Aorta (tissue), 5 donors: ENCODE measurements at regions not wholly inside any gene's neighbourhood (a gene's known extent, or its start where the extent isn't known, plus 50 kb on each side); places are given as distances from the start of the nearest gene placed in this dataset.

Source experiments
- ATAC-seq: fragments of 200-7000 bp; cut with Tn5 transposase; one replicate; pipeline ENCODE4 v1.9.1; 2022; ENCODE audit warnings: moderate library complexity; ENCODE audit not compliant: low FRiP score
- DNase-seq, 2 donors: peaks; one replicate each; pipeline ENCODE4 v3.0.0-alpha.2; 2020
- H3K27ac ChIP-seq, 2 donors: one replicate each; pipeline ENCODE4 v1.5.1; 2013; ENCODE audit warnings: low read length in 2 of 2, mild to moderate bottlenecking in 2 of 2, moderate library complexity in 2 of 2, control low read depth in 1 of 2, inconsistent platforms in 1 of 2, low read depth in 1 of 2
- H3K27me3 ChIP-seq, 2 donors: one replicate each; pipeline ENCODE4 v1.6.1; 2013; ENCODE audit warnings: control low read depth in 1 of 2, low read length in 1 of 2, mild to moderate bottlenecking in 1 of 2, moderate library complexity in 1 of 2; ENCODE audit not compliant: insufficient read depth in 2 of 2, control insufficient read depth in 1 of 2
- H3K36me3 ChIP-seq, 2 donors: one replicate each; pipeline ENCODE4 v1.6.1; 2013; ENCODE audit warnings: control low read depth in 1 of 2, low read length in 1 of 2, mild to moderate bottlenecking in 1 of 2; ENCODE audit not compliant: insufficient read depth in 2 of 2, control insufficient read depth in 1 of 2
- H3K4me1 ChIP-seq, 2 donors: one replicate each; pipeline ENCODE4 v1.6.1; 2013; ENCODE audit warnings: low read length in 2 of 2, control low read depth in 1 of 2, mild to moderate bottlenecking in 1 of 2, moderate library complexity in 1 of 2; ENCODE audit not compliant: insufficient read depth in 2 of 2, control insufficient read depth in 1 of 2
- H3K4me3 ChIP-seq, 2 donors: one replicate each; pipeline ENCODE4 v1.5.1; 2013; ENCODE audit warnings: low read length in 2 of 2, control low read depth in 1 of 2, mild to moderate bottlenecking in 1 of 2
- H3K9me3 ChIP-seq: one replicate; pipeline ENCODE4 v1.6.1; 2013; ENCODE audit warnings: mild to moderate bottlenecking, low read length; ENCODE audit not compliant: control insufficient read depth
- WGBS, 2 donors: extraction: QIAGEN DNeasy Blood & Tissue Kit; methylation state at CpG; one replicate each; pipeline ENCODE4 v1.1.7; 2013; 5-methylcytosine and 5-hydroxymethylcytosine counted together
- intact Hi-C, 2 donors: fragments of 100-400 bp; cut with DNase I; formaldehyde crosslinking; loops; one replicate each; pipeline versions ENCODE4 v1.14.2 to v1.15.0; 2022
- donor health status: healthy with polysubstance abuse.
- donor health status: Bipolar disorder and iron deficiency.
- donor health status: DM: no; HTN: no; CAD: no.
- donor health status: DM: no; HTN: no; CAD: no.
- donor health status: DM: yes; HTN: yes; CAD: no.

DNA sequence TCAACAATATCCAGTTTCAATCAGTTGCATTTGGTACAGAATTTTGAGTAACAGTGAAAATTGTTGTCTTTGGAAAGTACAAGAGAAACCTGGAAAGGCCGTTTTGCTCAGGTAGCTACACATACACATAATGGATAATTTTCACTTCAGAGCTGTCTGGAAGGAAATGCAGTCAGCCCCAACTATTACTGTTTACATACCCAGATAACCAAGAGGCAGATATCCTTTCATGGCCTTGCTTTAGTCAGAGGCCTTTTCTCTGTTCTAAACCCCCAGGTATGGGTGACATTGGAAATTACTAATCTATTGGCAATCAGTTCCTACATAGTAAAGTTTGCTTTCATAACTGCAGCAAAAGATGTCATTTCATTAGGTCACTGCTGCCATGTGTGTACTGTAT is 244.9 kb upstream of the EMCN start:
- H3K27me3 ChIP-seq = no peaks in the 10 kb centered on the region
- 22 to 29% methylated on average over 1 of the region's 1 CpG for WGBS, 2 donors
- no peak for ATAC-seq
- H3K4me1 ChIP-seq = no peaks in the 10 kb centered on the region
- intact Hi-C loops = no loop called here
- peaks cover 3% of the 10 kb centered on the region for H3K9me3 ChIP-seq
- H3K36me3 ChIP-seq = no peaks in the 10 kb centered on the region
- no peak overlapping the region for H3K27ac ChIP-seq
- no peak for DNase-seq
- H3K4me3 ChIP-seq = no peak overlapping the region

DNA sequence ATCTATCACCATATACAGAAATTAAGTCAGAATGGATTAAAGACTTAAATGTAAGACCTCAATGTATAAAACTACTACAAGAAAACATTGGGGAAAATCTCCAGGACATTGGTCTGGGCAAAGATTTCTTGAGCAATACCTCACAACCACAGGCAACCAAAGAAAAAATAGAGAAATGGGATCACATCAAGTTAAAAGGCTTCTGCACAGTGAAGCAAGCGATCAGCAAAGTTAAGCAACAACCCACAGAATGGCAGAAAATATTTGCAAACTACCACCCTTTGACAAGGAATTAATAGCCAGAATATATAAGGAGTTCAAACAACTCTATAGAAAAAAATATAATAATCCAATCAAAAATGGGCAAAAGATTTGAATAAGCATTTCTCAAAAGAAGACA is 236.9 kb upstream of the EMCN start:
- H3K4me3 ChIP-seq = no peak overlapping the region
- no peaks in the 10 kb centered on the region for H3K27me3 ChIP-seq
- intact Hi-C loops = no loop called here
- 92 to 96% methylated on average over 1 of the region's 1 CpG for WGBS, 2 donors
- no peak overlapping the region for H3K27ac ChIP-seq
- H3K9me3 ChIP-seq = peaks cover 3% of the 10 kb centered on the region
- H3K4me1 ChIP-seq = no peaks in the 10 kb centered on the region
- no peak for ATAC-seq
- no peak for DNase-seq
- no peaks in the 10 kb centered on the region for H3K36me3 ChIP-seq

DNA sequence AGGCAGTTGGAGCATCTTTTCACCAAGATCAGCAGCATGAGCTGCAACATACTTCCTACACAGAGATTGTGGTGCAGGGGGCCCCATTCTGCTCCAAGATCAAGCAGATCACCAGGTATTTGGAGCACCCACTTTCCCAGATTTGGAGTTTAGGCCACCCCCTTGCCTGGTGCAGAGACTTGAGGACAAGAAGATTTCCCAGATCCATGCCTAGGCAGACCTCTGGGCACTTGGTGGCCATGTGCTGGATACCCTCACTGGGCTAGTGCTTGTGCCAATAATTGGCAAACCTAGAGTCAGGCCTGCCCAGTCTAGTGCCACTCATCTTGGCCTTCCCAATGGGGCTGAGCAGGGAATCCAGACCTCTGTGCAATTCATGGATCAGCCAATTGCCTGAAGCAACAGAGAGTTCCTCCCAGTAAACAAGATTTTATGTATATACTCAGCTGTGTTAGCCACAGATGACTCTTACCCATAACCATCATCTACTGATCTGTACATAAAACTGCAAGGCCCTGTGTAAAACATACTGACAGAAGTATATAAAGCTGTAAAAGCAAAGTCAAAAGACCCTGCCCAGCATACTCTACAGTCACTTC is 228.4 kb upstream of the EMCN start:
- Histone ChIP-seq H3K4me1 (no peaks in the 10 kb centered on the region), H3K27ac (no peak overlapping the region), H3K27me3 (no peaks in the 10 kb centered on the region), H3K36me3 (no peaks in the 10 kb centered on the region), H3K4me3 (no peak overlapping the region), H3K9me3 (no peaks in the 10 kb centered on the region)
- intact Hi-C loops = no loop called here
- DNase-seq (no peak), ATAC-seq (no peak)

DNA sequence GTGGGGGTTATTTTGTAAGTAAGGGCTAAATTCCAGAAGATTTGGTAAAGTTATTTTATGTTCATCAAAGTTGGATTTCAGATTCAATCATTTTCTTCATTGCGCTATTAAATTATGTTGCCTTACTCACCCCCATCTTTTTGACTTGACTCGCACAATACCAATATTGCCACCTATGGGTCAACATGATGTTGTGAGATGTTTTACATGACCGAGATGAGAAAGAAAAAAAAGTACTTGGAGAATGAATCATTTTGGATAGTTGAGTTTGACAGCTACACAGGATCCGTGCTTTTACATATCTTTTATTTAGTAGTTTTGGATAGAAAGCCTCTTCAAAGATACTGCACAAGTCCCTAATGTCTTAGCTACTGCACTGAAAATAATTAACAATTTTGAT is 224.2 kb upstream of the EMCN start:
- Histone ChIP-seq H3K4me3 (no peak overlapping the region), H3K9me3 (no peaks in the 10 kb centered on the region), H3K27me3 (no peaks in the 10 kb centered on the region), H3K27ac (no peak overlapping the region), H3K36me3 (no peaks in the 10 kb centered on the region), H3K4me1 (peaks cover 0 to 2% of the 10 kb centered on the region in 2 donors)
- WGBS, 2 donors = 52 to 65% methylated on average over 4 of the region's 4 CpGs
- ATAC-seq (no peak), DNase-seq (no peak)
- intact Hi-C loops = no loop called here

DNA sequence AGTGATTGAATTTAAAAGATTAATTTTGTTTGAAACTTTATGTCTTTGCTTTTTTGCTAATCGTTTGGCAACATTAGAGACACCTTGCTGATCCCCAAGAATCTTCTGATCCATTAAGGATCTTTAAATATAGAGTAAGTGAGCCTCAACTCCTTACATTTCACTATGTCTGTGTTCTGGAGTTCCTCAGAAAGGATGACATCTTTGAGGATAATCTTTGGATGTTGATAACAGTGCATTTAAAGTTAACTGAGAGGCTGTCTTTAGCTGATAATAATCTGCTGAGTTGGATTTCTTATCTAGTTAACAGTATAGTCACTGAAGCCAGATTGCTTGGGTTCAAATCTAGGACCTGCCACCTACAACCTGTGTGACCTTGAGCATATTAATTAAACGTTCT is 221.6 kb upstream of the EMCN start:
- ATAC-seq (no peak), DNase-seq (no peak)
- H3K9me3 ChIP-seq = no peaks in the 10 kb centered on the region
- H3K4me1 ChIP-seq = peaks cover 0 to 3% of the 10 kb centered on the region in 2 donors
- intact Hi-C loops = loop anchor here in 1 of 2 donors (10.0 kb wide), 1 partner anchor 315 kb away; no protein-coding TSS in a partner anchor
- no peak overlapping the region for H3K27ac ChIP-seq
- H3K4me3 ChIP-seq = no peak overlapping the region
- 79 to 89% methylated on average over 2 of the region's 2 CpGs for WGBS, 2 donors
- no peaks in the 10 kb centered on the region for H3K27me3 ChIP-seq
- H3K36me3 ChIP-seq = no peaks in the 10 kb centered on the region

DNA sequence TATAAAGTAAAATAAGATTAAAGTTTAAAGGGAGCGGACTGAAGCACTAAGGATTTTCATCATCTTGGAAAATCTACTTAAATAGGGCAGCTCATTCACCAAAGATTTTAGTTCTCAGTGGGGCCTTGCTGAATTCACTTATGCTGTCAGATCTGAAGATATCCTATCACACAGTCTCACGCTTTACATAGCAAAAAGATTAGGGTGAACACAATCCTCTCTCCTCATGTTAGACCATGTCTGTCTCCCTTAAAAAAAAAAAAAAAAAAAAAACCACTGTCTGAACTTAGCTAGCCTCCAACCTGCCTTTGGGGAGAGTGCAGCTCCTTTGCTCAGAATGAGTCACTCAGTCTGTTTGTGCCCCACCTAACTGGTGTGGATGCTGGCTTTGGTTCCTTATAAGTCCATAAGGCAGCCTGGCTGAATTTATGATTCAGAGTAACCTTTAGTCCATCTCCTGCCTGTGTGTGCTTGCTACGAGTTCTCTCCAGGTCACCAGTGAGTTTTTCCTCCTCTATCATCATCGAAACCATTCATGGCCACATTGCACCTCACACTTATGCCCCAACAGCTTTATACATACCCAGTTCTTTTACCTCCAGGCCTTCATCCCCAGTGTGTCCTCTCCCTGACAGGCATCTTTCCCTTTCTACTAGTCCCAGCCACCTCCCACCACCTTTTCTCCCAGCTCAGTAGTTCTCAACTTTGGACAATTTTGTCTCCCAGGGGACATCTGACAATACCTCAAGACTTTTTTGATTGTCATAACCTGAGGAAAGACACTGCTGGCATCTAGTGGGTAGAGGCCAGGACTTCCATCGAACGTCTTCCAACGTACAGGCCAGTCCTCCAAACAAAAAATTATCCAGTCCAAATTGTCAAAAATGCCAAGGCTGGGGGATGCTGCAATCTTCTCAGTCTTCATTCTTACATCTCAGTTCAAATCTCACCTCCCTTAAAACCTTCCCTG is 220.7 kb upstream of the EMCN start:
- intact Hi-C loops = loop anchor here in 1 of 2 donors (10.0 kb wide), 1 partner anchor 314 kb away; no protein-coding TSS in a partner anchor
- Histone ChIP-seq H3K27ac (no peak overlapping the region), H3K27me3 (no peaks in the 10 kb centered on the region), H3K36me3 (no peaks in the 10 kb centered on the region), H3K4me3 (no peak overlapping the region), H3K9me3 (no peaks in the 10 kb centered on the region), H3K4me1 (peaks cover 0 to 3% of the 10 kb centered on the region in 2 donors)
- 72 to 73% methylated on average over 7 of the region's 7 CpGs for WGBS, 2 donors
- DNase-seq (peak in 1 of 2 donors; percentile 57), ATAC-seq (peak; percentile 81)

DNA sequence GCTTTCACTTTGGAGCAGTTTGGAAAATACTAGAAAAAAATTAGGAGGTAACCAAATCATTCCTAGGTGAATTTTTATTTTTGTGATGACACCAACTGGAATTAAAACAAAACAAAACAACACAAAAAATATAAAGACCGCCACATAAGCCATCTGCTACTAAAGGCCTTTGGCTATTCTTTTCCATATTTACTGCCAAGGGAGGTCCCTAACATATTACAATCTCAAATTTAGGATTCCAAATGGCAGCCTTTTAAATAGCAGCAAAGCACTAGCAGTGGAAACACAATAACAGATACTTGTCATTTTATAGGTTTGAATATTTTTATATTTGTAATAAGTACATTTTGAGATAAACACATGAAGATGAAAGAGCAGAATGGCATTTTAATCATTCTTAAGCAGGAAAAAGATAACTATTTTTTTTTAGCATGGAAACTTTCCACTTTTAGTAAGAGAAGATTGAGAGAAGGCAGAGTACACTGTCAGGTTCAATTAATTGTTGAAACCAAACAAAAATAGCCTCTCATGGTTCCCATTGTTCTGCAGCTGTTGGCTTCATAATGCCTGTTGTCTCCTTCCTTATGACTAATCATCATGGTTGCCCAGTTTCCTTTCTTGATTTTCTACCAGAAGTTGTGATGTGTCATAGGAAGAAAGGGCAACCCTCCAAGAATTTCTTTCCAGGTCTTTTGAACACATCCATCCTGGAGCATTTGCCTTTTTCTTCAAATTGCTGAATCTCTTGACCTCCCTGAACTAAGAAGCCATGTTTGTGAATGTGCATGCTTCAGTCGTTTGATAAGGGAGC is 219.0 kb upstream of the EMCN start:
- WGBS, 2 donors = 63% methylated on average over 2 of the region's 2 CpGs
- ATAC-seq (peak; percentile 54), DNase-seq (no peak)
- Histone ChIP-seq H3K4me1 (peaks cover 0 to 3% of the 10 kb centered on the region in 2 donors), H3K9me3 (no peaks in the 10 kb centered on the region), H3K4me3 (no peak overlapping the region), H3K27ac (no peak overlapping the region), H3K27me3 (no peaks in the 10 kb centered on the region), H3K36me3 (no peaks in the 10 kb centered on the region)
- intact Hi-C loops = loop anchor here in 1 of 2 donors (10.0 kb wide), 1 partner anchor 312 kb away; no protein-coding TSS in a partner anchor

DNA sequence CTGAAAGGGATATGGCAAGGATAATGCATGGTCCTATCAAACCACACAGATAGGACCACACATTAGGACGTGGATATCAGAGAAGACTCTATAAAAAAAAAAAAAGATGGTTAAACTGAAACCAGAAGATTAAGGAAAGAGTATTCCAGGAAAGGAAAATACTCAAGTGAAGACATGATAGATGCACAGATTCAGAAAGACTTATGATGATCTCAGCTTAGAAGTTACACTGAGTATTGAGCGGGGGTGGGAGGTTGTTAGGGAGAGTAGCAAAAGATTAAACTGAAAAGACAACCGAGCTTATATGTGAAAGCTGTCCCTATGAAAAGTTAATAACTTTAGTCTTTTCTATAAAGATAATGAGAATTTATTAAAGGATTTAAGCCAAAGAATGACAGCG is 211.0 kb upstream of the EMCN start:
- WGBS, 2 donors = 78 to 85% methylated on average over 4 of the region's 4 CpGs
- ATAC-seq = no peak
- intact Hi-C loops = no loop called here

More for the DNA sequence above, 211.0 kb upstream of the EMCN start:
- H3K9me3 ChIP-seq = no peaks in the 10 kb centered on the region
- H3K36me3 ChIP-seq = no peaks in the 10 kb centered on the region
- H3K27me3 ChIP-seq = no peaks in the 10 kb centered on the region
- no peak overlapping the region for H3K4me3 ChIP-seq
- no peak for DNase-seq
- no peak overlapping the region for H3K27ac ChIP-seq
- no peaks in the 10 kb centered on the region for H3K4me1 ChIP-seq
